B cell (primary cell): ENCODE measurements at regions not wholly inside any gene's neighbourhood (a gene's known extent, or its start where the extent isn't known, plus 50 kb on each side); places are given as distances from the start of the nearest gene placed in this dataset.

ENCODE experiments used
- ATAC-seq: fragments of 200-7000 bp; cut with Tn5 transposase; one replicate; pipeline ENCODE4 v1.10.0; 2021; ENCODE audit warnings: low read depth, mild to moderate bottlenecking, moderate number of reproducible peaks, moderate library complexity
- CTCF ChIA-PET: fragments of 350-600 bp; sonication (Branson Sonifier 250); formaldehyde crosslinking; loops from one replicate; lab custom pipeline; 2021; ENCODE audit warnings: antibody characterized with exemption, inconsistent platforms; lab: Charles Lee
- POLR2A ChIA-PET: fragments of 350-600 bp; sonication (Branson Sonifier 250); formaldehyde crosslinking; loops from one replicate; lab custom pipeline; 2021; ENCODE audit warnings: antibody characterized with exemption; lab: Charles Lee
- DNase-seq: peaks from one replicate; pipeline ENCODE4 v3.0.0; 2013
- H2AFZ ChIP-seq: 2 replicates; pipeline ENCODE4 v1.6.1; 2012; ENCODE audit warnings: mild to moderate bottlenecking, low read depth, low read length; ENCODE audit not compliant: insufficient read depth, poor library complexity, severe bottlenecking
- H3K27ac ChIP-seq, 2 donors: 1 replicate in 1 of 2; 2 replicates in 1 of 2; pipeline ENCODE4 v1.5.1; 2012 to 2013; ENCODE audit warnings: low read length in 2 of 2, mild to moderate bottlenecking in 2 of 2, moderate library complexity in 1 of 2
- H3K27me3 ChIP-seq, 4 experiments: fragments of 200-600 bp in 1 of 4; sonication (generic) in 1 of 4; replicated peaks in 1 of 4; 1 replicate in 2 of 4; 2 replicates in 2 of 4; pipeline versions ENCODE4 v1.6.1 to v1.7.0; 2013 to 2016; ENCODE audit warnings: low read length in 3 of 4, mild to moderate bottlenecking in 2 of 4, mixed read lengths in 1 of 4, moderate library complexity in 1 of 4; ENCODE audit not compliant: insufficient read depth in 4 of 4, control insufficient read depth in 3 of 4; ENCODE audit errors: control extremely low read depth in 1 of 4
- H3K36me3 ChIP-seq, 2 experiments: replicated peaks in 1 of 2; 1 replicate in 1 of 2; 2 replicates in 1 of 2; pipeline versions ENCODE4 v1.6.1 to v1.7.1; 2013; ENCODE audit warnings: low read length in 1 of 2; ENCODE audit not compliant: insufficient read depth in 2 of 2, control insufficient read depth in 1 of 2; ENCODE audit errors: control extremely low read depth in 1 of 2, extremely low read depth in 1 of 2
- H3K4me1 ChIP-seq, 2 donors: fragments of 200-600 bp in 1 of 2; sonication (generic) in 1 of 2; 1 replicate in 1 of 2; 2 replicates in 1 of 2; pipeline versions ENCODE4 v1.5.1 to v1.6.1; 2013 to 2017; ENCODE audit warnings: low read length in 2 of 2; ENCODE audit not compliant: control insufficient read depth in 2 of 2, insufficient read depth in 2 of 2
- H3K4me2 ChIP-seq: replicated peaks from 2 replicates; pipeline ENCODE3; 2012; ENCODE audit warnings: mild to moderate bottlenecking, low read depth, low read length; ENCODE audit not compliant: poor library complexity, severe bottlenecking
- H3K4me3 ChIP-seq, 5 experiments: fragments of 200-600 bp in 1 of 5; sonication (generic) in 1 of 5; 1 replicate in 3 of 5; 2 replicates in 2 of 5; pipeline versions ENCODE4 v1.5.1 to v1.7.0; 2011 to 2016; ENCODE audit warnings: low read length in 4 of 5, mild to moderate bottlenecking in 4 of 5, low read depth in 2 of 5, control low read depth in 1 of 5, moderate library complexity in 1 of 5; ENCODE audit not compliant: insufficient read depth in 1 of 5; ENCODE audit errors: control extremely low read depth in 1 of 5, extremely low read depth in 1 of 5
- H3K79me2 ChIP-seq: fragments of 200-600 bp; sonication (generic); one replicate; pipeline ENCODE4 v1.6.0; 2016; ENCODE audit warnings: low read length; ENCODE audit not compliant: control insufficient read depth, insufficient read depth
- H3K9ac ChIP-seq: fragments of 200-600 bp; sonication (generic); 2 replicates; pipeline ENCODE4 v1.6.1; 2017; ENCODE audit warnings: mild to moderate bottlenecking, low read length, moderate library complexity
- H3K9me3 ChIP-seq, 3 donors: one replicate each; pipeline versions ENCODE4 v1.6.1 to v1.7.1; 2013; ENCODE audit warnings: low read length in 2 of 3; ENCODE audit not compliant: control insufficient read depth in 2 of 3, insufficient read depth in 1 of 3; ENCODE audit errors: control extremely low read depth in 1 of 3
- H4K20me1 ChIP-seq: 2 replicates; pipeline ENCODE4 v1.6.0; 2012; ENCODE audit warnings: mild to moderate bottlenecking, low read length; ENCODE audit not compliant: insufficient read depth, control insufficient read depth, poor library complexity, severe bottlenecking
- H3K27ac Mint-ChIP-seq: one replicate; pipeline ENCODE4 v1.8.0; 2021; ENCODE audit warnings: mixed read lengths
- H3K27me3 Mint-ChIP-seq: one replicate; pipeline ENCODE4 v1.8.0; 2021; ENCODE audit warnings: mixed read lengths
- H3K4me1 Mint-ChIP-seq: one replicate; pipeline ENCODE4 v1.8.0; 2021; ENCODE audit warnings: mixed read lengths
- H3K4me3 Mint-ChIP-seq: one replicate; pipeline ENCODE4 v1.8.0; 2021; ENCODE audit warnings: mixed read lengths
- H3K9me3 Mint-ChIP-seq: one replicate; pipeline ENCODE4 v1.8.0; 2022; ENCODE audit warnings: mixed read lengths; ENCODE audit not compliant: insufficient read depth
- CTCF ChIP-seq: fragments of 200-600 bp; IDR thresholded peaks from one replicate; pipeline ENCODE4 v1.8.0; 2022; ENCODE audit warnings: antibody characterized with exemption, mild to moderate bottlenecking
- EZH2 ChIP-seq: IDR thresholded peaks from 2 replicates; pipeline ENCODE4 v1.6.1; 2012; ENCODE audit warnings: borderline replicate concordance, low read depth, mild to moderate bottlenecking, moderate library complexity, low read length; ENCODE audit not compliant: insufficient read depth, poor library complexity, severe bottlenecking
- WGBS: methylation state at CpG from one replicate; pipeline ENCODE4 v1.1.5; 2013; ENCODE audit warnings: missing lambda C conversion rate; ENCODE audit not compliant: insufficient coverage; 5-methylcytosine and 5-hydroxymethylcytosine counted together
- intact Hi-C: fragments of 100-400 bp; cut with micrococcal nuclease; formaldehyde crosslinking; loops from one replicate; pipeline ENCODE4 v1.10.0; 2022

GRCh38 chr12:112684742-112685141 lies 106.8 kb upstream of the RPH3A start:
- no peak overlapping the region for H3K27ac Mint-ChIP-seq
- Histone ChIP-seq H3K27ac (no peak overlapping the region), H3K9me3 (no peaks in the 10 kb centered on the region), H3K4me2 (no peak overlapping the region), H2AFZ (no peak overlapping the region), H3K79me2 (no peaks in the 10 kb centered on the region), H3K4me1 (no peaks in the 10 kb centered on the region), H3K27me3 (peaks cover 0 to 4% (median 0%) of the 10 kb centered on the region in 4 experiments), H4K20me1 (no peaks in the 10 kb centered on the region), H3K4me3 (no peak overlapping the region), H3K36me3 (no peaks in the 10 kb centered on the region), H3K9ac (no peak overlapping the region)
- ChIA-PET CTCF (no interaction called here), POLR2A (no interaction called here)
- peaks cover 55% of the 10 kb centered on the region for H3K27me3 Mint-ChIP-seq
- H3K4me3 Mint-ChIP-seq: no peak overlapping the region
- no peak for TF ChIP-seq CTCF
- TF ChIP-seq EZH2: no peak
- H3K9me3 Mint-ChIP-seq: peaks cover 2% of the 10 kb centered on the region
- DNase-seq (no peak), ATAC-seq (no peak)
- intact Hi-C loops: no loop called here
- H3K4me1 Mint-ChIP-seq: no peaks in the 10 kb centered on the region
- WGBS: no CpG with 5 or more reads among the region's 2 CpGs

- ChIA-PET POLR2A (no interaction called here), CTCF (no interaction called here)
- no peaks in the 10 kb centered on the region for H3K9me3 ChIP-seq
- peaks cover 0 to 4% (median 0%) of the 10 kb centered on the region in 4 experiments for H3K27me3 ChIP-seq
- H3K4me3 ChIP-seq: no peak overlapping the region
- H3K4me2 ChIP-seq: no peak overlapping the region
- no peaks in the 10 kb centered on the region for H3K4me1 ChIP-seq
- H4K20me1 ChIP-seq: no peaks in the 10 kb centered on the region
- TF ChIP-seq EZH2 (no peak), CTCF (no peak)
- 89% methylated on average over 2 of the region's 2 CpGs for WGBS
- no peak overlapping the region for H3K27ac ChIP-seq
- no peak overlapping the region for H3K27ac Mint-ChIP-seq
- H3K9me3 Mint-ChIP-seq: peaks cover 2% of the 10 kb centered on the region
- no peak for ATAC-seq
- no peak for DNase-seq
- H2AFZ ChIP-seq: no peak overlapping the region
- no peaks in the 10 kb centered on the region for H3K4me1 Mint-ChIP-seq
- intact Hi-C loops: no loop called here
- H3K9ac ChIP-seq: no peak overlapping the region
- H3K27me3 Mint-ChIP-seq: peaks cover 55% of the 10 kb centered on the region
- H3K4me3 Mint-ChIP-seq: no peak overlapping the region
- H3K36me3 ChIP-seq: no peaks in the 10 kb centered on the region
- H3K79me2 ChIP-seq: no peaks in the 10 kb centered on the region
These were observed 106.2 kb upstream of the RPH3A start for GRCh38 chr12:112685321-112685720.
